Keratinocyte (primary cell): ENCODE measurements at regions not wholly inside any gene's neighbourhood (a gene's known extent, or its start where the extent isn't known, plus 50 kb on each side); places are given as distances from the start of the nearest gene placed in this dataset.

Experiments used
- DNase-seq: peaks from one replicate; pipeline ENCODE4 v3.0.0-alpha.2; 2011; ENCODE audit warnings: low read depth, missing footprints, low spot score
- FAIRE-seq: peaks from 2 replicates; lab custom pipeline; 2011; peaks lifted over from hg19 to GRCh38; lab: Jason Lieb, UNC
- H2AFZ ChIP-seq: 2 replicates; pipeline ENCODE4 v1.6.0; 2012; ENCODE audit warnings: low read length, control low read depth, inconsistent platforms; ENCODE audit not compliant: control insufficient read depth
- H3K27ac ChIP-seq: 2 replicates; pipeline ENCODE4 v1.5.1; 2011; ENCODE audit warnings: low read length; ENCODE audit not compliant: control insufficient read depth, insufficient read depth
- H3K27me3 ChIP-seq: 3 replicates; pipeline ENCODE4 v1.6.0; 2011; ENCODE audit warnings: low read length; ENCODE audit not compliant: control insufficient read depth, insufficient read depth; ENCODE audit errors: extremely low read depth
- H3K36me3 ChIP-seq, 2 experiments: 2 replicates in 1 of 2; 3 replicates in 1 of 2; pipeline ENCODE4 v1.5.1; 2011; ENCODE audit warnings: low read length in 2 of 2, mild to moderate bottlenecking in 1 of 2; ENCODE audit not compliant: control insufficient read depth in 2 of 2, insufficient read depth in 2 of 2; ENCODE audit errors: extremely low read depth in 1 of 2
- H3K4me1 ChIP-seq: 3 replicates; pipeline ENCODE4 v1.5.1; 2011; ENCODE audit warnings: low read length; ENCODE audit not compliant: control insufficient read depth, insufficient read depth; ENCODE audit errors: extremely low read depth
- H3K4me2 ChIP-seq: 3 replicates; pipeline ENCODE4 v1.6.0; 2011; ENCODE audit warnings: low read depth, low read length; ENCODE audit not compliant: control insufficient read depth, insufficient read depth; ENCODE audit errors: extremely low read depth
- H3K4me3 ChIP-seq, 3 experiments: fragments of 200-600 bp in 1 of 3; sonication (generic) in 1 of 3; 2 replicates in 2 of 3; 3 replicates in 1 of 3; pipeline ENCODE4 v1.5.1; 2011 to 2016; ENCODE audit warnings: low read length in 3 of 3, mild to moderate bottlenecking in 3 of 3, control low read depth in 2 of 3, inconsistent platforms in 1 of 3, low read depth in 1 of 3, mixed read lengths in 1 of 3, mixed run types in 1 of 3, moderate library complexity in 1 of 3; ENCODE audit not compliant: control insufficient read depth in 2 of 3, insufficient read depth in 2 of 3; ENCODE audit errors: extremely low read depth in 1 of 3
- H3K79me2 ChIP-seq: 2 replicates; pipeline ENCODE4 v1.6.0; 2012; ENCODE audit warnings: low read length; ENCODE audit not compliant: control insufficient read depth, insufficient read depth
- H3K9ac ChIP-seq: 3 replicates; pipeline ENCODE4 v1.6.0; 2011; ENCODE audit warnings: low read length; ENCODE audit not compliant: control insufficient read depth, insufficient read depth; ENCODE audit errors: extremely low read depth
- H3K9me1 ChIP-seq: 3 replicates; pipeline ENCODE4 v1.6.0; 2011; ENCODE audit warnings: low read length; ENCODE audit not compliant: control insufficient read depth, insufficient read depth; ENCODE audit errors: extremely low read depth
- H3K9me3 ChIP-seq: 2 replicates; pipeline ENCODE4 v1.5.1; 2012; ENCODE audit warnings: low read depth, low read length; ENCODE audit not compliant: control insufficient read depth
- H4K20me1 ChIP-seq: 3 replicates; pipeline ENCODE4 v1.6.0; 2011; ENCODE audit warnings: low read length; ENCODE audit not compliant: control insufficient read depth, insufficient read depth; ENCODE audit errors: extremely low read depth
- EZH2 ChIP-seq: IDR thresholded peaks from one replicate; pipeline ENCODE4 v1.6.1; 2012; ENCODE audit warnings: inconsistent platforms, mild to moderate bottlenecking, low read length, moderate library complexity
- dilution Hi-C: fragments of 300-500 bp; cut with MboI; formaldehyde crosslinking; loops from one replicate; pipeline ENCODE4 v1.7.0; 2020; ENCODE audit warnings: low sequenced_read_pairs; ENCODE audit not compliant: extremely low pct_ligation_motif_present
- TF ChIP-seq, protein P1 (sequence below), 3 experiments: IDR thresholded peaks in 1 of 3; conservative IDR thresholded peaks in 1 of 3; optimal IDR thresholded peaks in 1 of 3; 2 replicates in 2 of 3; 3 replicates in 1 of 3; pipeline versions ENCODE3 to v1.5.1; 2011; ENCODE audit warnings: low read length in 3 of 3, mild to moderate bottlenecking in 3 of 3, moderate library complexity in 2 of 3, control low read depth in 1 of 3, inconsistent platforms in 1 of 3; ENCODE audit not compliant: insufficient read depth in 2 of 3; ENCODE audit errors: extremely low read depth in 1 of 3

DNA sequence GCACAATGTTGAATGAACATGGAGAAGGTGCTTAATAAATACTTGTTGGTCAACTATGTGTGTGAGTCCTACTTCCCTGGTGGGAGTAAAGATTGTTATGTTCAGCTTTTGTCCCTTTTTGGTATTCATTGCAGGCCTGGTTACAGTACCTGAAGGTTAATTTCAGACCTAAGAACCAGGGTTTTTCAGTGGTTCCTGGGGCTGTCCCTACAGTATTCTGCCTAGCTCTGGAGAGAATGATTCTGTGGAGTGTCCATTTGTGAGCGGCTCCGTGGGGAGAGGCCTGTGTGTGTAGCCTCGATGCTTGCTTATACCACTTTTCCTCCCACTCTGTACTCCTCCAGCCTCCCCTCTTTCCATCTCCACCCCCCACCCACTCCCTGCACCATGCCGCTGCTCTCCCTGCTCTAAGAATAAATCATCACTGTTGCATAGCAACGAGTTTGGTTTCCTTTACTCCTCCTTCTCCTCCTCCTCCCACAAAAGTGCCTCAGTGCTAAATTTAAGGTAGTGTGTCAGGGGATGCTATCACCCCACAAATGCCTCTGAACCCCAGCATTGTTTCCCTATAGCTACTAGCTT is 150.6 kb upstream of the ROPN1 start:
- H3K79me2 ChIP-seq, result no peaks in the 10 kb centered on the region
- peaks cover 19% of the 10 kb centered on the region for H3K27me3 ChIP-seq
- H3K9me3 ChIP-seq, result no peaks in the 10 kb centered on the region
- H3K27ac ChIP-seq, result no peak overlapping the region
- H3K9me1 ChIP-seq, result no peaks in the 10 kb centered on the region
- no peak overlapping the region for H3K9ac ChIP-seq
- dilution Hi-C loops, result no loop called here
- no peak overlapping the region for H2AFZ ChIP-seq
- no peak for TF ChIP-seq EZH2
- TF ChIP-seq, protein P1, sequence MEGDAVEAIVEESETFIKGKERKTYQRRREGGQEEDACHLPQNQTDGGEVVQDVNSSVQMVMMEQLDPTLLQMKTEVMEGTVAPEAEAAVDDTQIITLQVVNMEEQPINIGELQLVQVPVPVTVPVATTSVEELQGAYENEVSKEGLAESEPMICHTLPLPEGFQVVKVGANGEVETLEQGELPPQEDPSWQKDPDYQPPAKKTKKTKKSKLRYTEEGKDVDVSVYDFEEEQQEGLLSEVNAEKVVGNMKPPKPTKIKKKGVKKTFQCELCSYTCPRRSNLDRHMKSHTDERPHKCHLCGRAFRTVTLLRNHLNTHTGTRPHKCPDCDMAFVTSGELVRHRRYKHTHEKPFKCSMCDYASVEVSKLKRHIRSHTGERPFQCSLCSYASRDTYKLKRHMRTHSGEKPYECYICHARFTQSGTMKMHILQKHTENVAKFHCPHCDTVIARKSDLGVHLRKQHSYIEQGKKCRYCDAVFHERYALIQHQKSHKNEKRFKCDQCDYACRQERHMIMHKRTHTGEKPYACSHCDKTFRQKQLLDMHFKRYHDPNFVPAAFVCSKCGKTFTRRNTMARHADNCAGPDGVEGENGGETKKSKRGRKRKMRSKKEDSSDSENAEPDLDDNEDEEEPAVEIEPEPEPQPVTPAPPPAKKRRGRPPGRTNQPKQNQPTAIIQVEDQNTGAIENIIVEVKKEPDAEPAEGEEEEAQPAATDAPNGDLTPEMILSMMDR (optimal IDR thresholded peaks at IDR 0.05 in 1 of 3, IDR thresholded peaks at IDR 0.05 in 1 of 3, conservative IDR thresholded peaks at IDR 0.05 in 1 of 3; ENCODE audit: extremely low read depth in 1 of 3, insufficient read depth in 2 of 3, low read length in 3 of 3), result no peak
- FAIRE-seq (no peak), DNase-seq (no peak)
- no peaks in the 10 kb centered on the region for H4K20me1 ChIP-seq
- H3K36me3 ChIP-seq, result no peaks in the 10 kb centered on the region
- no peak overlapping the region for H3K4me3 ChIP-seq
- no peak overlapping the region for H3K4me2 ChIP-seq
- H3K4me1 ChIP-seq, result no peaks in the 10 kb centered on the region

DNA sequence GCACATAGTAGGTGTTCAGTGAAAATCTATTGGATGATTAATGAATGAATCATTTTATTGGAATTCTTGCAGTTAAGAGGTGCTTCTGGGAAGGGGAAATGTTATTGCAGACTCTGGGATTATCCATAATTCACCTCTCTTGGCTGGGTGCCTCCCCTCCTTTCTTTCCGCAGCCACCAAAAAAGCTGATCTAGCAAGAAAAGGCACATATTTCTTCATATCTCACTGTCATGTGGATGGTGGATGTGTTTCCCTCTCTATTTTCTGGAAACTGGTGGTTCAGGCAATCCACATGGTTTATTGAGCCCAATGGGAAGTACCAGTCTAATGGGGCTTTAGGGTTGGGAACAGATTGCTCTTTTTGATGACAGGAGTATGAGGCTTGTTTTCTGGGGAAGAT is 151.1 kb upstream of the ROPN1 start:
- Histone ChIP-seq H3K79me2 (no peaks in the 10 kb centered on the region), H3K4me3 (no peak overlapping the region), H2AFZ (no peak overlapping the region), H3K36me3 (no peaks in the 10 kb centered on the region), H3K9me3 (no peaks in the 10 kb centered on the region), H3K4me2 (no peak overlapping the region), H4K20me1 (no peaks in the 10 kb centered on the region), H3K9me1 (no peaks in the 10 kb centered on the region), H3K4me1 (no peaks in the 10 kb centered on the region), H3K27me3 (peaks cover 19% of the 10 kb centered on the region), H3K9ac (no peak overlapping the region), H3K27ac (no peak overlapping the region)
- TF ChIP-seq, protein P1 (optimal IDR thresholded peaks at IDR 0.05 in 1 of 3, IDR thresholded peaks at IDR 0.05 in 1 of 3, conservative IDR thresholded peaks at IDR 0.05 in 1 of 3; ENCODE audit: extremely low read depth in 1 of 3, insufficient read depth in 2 of 3, low read length in 3 of 3), result no peak
- no peak for TF ChIP-seq EZH2
- FAIRE-seq, result no peak
- no peak for DNase-seq
- dilution Hi-C loops, result no loop called here
